NOMO-1 (cell line): ENCODE measurements at regions not wholly inside any gene's neighbourhood (a gene's known extent, or its start where the extent isn't known, plus 50 kb on each side); places are given as distances from the start of the nearest gene placed in this dataset.

Experiments used
- DNase-seq, 2 experiments: peaks; one replicate each; lab custom pipeline; 2025; ENCODE audit not compliant: unreplicated experiment in 2 of 2; lab: John Stamatoyannopoulos, UW

DNA sequence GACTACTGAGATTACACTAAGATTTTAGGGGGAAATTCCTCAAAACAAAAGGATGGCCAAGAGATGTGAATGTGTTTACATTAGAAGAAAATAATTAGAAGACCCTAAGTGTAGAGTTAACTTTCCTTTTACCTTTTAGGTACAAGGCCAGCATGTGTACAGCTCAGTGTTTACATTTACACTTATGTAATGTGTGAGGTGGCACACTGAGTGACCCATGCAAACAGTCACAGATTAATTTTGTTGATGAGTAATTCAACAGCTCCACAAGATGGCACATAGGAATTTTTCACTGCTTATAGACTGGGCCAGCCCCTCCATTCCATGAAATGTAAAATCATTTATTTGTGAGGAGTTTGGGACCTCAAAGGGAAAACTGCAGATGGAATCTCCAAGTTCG, 90.1 kb upstream of the SLC12A2 start:
- DNase-seq = no peak

DNA sequence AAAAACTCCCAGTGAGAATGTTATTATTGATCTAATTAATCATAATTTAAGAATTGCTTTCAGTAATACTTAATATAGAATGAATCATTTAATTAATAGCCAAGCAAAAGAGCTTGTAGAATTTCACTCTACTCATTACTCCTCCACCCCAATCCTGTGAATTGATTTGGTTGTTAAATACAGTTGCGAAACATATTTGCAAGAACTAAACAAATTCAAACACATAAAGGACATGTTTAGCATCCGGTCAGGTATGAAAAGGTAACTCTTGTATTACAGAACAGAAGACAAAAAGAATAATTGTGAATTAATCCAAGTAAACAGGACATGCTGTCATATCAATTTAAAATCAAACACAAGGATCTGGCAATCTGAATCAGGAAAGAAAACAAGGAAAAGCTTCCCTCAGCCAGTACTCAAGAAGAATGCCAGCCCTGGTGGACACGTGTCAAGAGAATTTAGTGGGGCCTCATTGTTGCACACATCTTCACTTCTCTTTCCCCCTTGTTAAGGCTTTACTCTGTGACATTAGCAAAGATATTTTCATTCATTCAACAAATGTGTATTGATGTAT, 89.4 kb upstream of the SLC12A2 start:
- DNase-seq = no peak

DNA sequence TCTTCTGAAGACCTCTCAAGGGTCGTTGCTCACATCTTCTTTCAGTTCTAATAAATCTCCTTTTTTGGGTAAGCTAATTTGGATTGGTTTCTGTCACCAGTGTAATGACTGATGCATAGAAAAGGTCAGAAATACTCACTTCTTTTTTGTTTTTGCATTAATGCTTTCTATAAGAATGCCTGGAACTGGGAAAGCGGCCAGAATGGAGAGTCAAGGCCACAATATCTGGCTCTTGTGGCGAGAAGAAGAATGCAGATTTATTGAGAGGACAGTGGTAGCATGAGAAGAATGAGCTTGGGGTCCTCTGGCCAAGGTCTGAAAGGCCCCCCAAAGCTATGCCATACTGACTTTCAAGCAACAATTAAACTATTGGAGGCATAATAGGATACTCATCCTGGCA, 88.0 kb upstream of the SLC12A2 start:
- DNase-seq = no peak

DNA sequence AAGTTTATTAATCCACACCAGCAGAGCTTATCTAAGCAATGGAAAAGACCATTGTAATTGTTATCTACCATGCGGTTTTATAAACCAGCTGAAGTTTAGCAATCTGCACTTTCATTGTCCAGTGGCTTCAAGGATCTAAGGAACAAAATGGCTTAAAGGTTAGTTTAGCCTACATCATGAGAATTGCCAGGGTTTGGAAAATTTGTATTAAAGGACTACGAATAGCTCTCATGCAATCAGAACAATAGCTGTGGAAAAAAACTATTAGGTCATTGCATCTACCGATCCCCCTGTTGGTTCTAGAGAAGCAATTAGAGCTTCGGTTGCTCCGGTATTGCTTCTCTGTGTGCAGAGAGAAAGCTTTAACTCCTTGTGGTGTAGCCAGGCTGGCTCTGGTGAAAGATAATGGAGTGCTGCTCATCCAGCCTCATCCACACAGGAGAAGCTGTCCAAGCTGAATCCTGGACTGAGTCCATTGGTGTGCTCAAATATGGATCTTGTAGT, 86.3 kb upstream of the SLC12A2 start:
- DNase-seq = no peak

DNA sequence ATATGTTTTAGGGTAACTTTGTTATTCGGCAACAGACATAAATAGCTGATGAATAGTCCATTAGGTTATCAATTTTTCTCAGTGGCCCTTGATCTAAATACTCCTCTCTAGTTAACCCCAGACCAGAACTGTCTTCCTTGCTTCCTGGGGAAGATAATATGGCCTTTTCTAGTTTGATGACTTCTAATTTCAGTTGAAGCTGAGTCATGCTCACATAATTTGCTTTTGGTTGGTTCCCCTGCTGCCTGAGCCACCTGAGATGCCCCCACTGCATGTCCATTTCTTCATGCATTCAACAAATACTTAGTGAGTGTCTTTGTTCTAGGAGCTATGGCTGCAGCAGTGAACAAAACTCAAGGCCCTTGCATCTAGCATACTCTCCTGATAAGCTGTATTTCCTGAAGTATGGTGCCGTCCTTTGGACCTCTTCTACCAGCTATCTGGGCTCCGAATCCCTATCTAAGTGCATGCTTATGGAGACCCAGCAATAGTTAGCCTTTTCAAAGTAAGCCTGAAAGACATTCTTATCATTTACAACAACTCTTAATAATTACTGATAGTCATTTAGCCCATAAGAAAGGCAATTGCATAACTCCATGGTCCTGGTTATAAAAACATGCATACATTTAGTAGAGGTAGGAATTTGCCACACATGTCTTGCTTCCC, 84.5 kb upstream of the SLC12A2 start:
- no peak for DNase-seq

DNA sequence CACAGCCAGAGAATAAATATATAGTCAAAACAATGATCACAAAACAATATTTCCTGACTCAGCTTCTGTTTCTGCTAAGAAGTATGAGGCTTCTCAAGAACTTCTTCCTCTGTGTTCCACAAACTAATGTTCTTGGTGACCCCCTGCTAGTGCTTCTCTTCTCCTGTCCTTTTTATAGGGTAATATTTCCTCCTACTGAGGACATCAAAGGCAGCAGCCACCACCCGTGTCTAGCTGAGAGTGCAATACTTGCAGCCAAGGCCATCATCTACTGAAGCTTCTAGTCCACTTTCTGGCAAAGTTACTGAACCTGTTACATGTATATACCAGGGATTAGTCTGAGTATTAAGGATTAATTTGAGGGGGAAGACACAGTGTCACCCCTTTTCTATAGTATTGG, 83.7 kb upstream of the SLC12A2 start:
- no peak for DNase-seq

DNA sequence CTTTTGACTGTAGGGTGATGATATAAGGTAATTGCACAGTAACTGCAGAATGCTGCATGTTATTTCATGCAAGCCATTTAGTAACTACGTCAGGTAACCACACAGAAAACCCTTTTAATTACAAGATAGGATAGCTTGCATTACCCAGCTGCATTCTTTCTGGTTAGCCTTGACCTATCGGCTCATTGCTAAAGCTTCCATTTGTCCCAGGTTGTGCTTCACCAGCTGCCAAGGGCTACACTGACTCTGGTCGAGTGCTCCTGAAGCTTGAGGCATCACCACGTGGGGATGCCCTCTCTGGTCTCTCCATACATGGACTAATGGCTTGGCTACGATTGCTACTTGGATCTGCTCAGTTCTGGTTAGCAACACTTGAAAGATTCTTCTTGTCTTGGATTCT, 81.1 kb upstream of the SLC12A2 start:
- no peak for DNase-seq

DNA sequence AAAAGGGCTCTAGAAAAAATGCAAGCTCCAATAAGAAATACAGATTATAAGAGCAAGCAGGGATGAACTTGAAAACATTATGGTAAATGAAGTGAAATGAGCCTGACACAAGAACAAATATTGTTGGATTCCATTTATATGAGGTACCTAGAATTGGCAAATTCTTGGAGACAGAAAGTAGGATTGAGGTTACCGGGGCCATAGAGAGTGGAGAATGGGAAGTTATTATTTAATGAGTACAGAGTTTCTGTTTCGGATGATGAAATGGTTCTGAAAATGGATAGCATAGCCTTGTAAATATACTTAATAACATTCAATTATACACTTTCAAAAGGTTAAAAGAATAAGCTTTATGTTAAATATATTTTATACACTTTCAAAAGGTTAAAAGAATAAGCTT, 75.6 kb upstream of the SLC12A2 start:
- DNase-seq = peak; percentile 13 to 38

DNA sequence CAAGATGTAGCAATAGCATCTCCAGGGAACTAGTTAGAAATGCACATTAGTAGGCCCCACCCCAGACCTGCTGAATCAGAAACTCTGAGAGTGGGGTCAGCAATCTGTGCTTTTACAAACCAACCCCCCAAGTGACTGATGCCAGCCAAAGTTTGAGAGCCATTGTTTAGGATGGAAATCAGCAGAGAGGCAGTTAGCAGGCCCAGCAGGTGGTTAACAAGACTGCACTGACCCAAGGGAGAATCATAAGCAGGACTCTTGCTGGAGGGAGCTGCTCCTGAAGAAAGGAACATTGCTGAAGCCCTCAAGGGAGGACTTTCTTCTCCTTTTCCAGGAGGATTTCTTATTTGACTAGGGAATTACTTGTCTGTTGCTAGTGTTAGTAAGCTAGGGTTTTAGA, 74.2 kb upstream of the SLC12A2 start:
- no peak for DNase-seq

DNA sequence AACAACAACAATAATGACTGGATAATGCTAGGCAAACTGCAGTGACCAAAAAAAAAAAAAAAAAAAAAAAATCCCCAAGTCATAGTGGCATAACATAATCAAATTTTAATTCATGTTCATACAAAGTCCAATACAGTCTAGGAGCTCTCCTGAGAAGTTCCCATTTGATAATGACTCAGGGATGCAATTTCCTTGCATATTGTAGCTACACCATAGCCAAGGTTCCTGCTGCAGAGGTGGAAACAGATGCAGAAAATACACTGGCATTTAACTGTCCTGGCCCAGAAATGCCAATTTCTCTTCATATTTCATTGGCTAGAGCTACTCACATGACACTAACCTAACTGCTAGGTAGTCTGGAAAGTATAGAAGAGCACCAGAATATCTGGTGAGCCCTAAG, 72.2 kb upstream of the SLC12A2 start:
- no peak for DNase-seq

DNA sequence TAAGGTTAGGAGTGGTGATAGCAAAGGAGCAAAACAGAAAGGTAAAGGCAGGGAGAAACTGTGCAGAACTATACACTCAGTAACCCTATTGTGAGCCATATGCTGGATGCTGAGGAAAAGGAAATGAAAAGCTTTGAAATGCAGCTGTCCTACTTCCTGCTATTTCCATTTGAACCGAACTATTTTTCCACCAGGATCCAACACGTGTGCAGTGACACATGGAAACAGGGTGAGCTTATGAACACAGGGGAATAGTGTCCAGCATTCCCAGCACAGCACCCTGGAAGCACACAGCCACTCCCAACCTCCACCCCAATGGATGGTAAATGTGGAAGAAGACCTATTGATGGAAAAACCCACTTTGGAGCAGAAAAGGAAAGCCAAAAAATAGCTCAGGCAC, 69.0 kb upstream of the SLC12A2 start:
- no peak for DNase-seq

DNA sequence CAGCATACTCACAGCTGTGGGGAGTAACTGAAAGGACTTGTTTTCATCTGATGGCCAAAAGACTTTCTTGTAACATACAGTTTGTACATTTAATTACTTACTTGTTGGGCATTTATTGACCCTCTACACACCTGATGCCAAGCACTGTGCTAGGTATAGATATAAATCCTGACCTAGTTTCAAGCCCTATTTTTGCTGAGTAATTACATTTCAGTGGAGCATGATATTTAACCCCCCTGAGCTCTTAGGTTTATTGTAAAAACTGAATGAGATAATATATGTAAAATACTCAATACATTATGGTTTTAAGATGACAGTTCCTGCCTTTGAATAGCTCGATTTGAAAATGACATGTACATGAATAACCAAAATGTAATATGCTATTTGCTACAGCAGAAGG, 68.1 kb upstream of the SLC12A2 start:
- no peak for DNase-seq

DNA sequence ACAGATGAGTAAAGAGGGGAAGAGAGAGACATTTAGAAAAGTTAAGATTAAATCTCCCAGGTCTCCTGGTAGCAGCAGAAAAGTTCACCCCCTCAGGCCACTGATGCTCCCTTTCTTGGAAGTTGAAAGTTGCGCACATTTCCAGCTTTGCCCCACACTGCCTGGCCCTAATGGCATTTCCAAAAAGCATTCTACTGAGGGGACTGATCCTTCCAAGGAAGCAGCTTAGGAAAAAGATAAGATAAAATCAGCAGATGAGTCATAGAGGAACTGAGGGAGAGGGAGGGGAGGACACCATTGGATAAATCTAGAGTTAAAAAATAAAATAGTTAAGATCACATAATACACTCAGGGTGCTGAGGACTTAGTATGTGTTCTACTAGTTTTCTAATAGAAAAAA, 67.6 kb upstream of the SLC12A2 start:
- DNase-seq = no peak

DNA sequence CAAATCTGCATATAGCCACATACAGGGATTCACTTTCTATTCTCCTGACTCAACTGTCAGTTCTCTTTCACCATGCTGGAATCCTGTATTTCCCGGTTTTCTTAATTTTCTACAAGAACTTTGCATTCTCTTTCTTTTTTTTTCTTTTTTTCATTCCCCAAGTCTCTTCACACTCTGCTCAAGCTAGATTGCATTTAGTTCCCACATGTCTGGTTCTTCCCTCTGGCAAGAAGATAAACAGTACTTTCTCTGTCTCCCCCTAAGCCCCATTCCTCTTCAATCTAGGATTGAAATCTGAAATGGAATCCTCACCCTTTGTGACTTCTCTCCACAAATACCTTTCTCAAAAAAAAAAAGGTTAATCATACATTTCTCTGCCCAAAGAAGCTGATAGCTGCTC, 64.2 kb upstream of the SLC12A2 start:
- DNase-seq = no peak

DNA sequence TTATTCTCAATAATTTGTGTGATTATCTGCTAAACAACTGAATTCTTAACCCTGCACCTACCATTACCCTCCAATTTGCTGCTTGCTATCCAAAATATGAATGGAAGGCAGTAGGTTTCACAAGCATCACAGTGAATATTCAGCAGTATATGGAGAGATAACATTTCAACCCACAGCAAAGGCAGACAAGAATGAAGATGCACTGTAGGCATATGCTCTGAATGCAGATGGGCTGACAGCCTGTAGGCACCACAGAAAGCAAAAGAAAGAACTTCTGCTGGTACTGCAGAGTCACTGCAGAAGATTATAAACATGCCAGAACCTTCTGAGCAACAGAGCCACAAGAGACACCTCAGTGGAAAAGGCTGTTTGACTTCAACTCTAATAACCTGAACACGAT, 63.6 kb upstream of the SLC12A2 start:
- DNase-seq = no peak

DNA sequence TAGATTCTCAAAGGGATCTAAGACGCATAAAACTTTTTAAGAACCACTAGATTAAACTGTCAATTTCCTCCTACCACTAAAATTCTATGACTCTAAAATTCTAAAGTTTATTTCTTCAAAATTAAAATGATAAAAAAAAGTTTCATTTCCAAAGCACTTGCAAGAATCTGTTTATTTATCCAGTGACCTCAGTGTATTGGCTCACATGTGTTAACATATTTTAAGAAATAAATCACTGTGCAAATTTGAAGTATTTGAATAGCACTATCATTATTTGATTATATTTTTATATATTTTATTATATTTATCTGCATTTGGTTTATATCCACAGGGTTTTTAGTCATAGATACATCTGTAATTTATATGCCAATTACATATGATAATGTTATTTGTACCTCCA, 62.2 kb upstream of the SLC12A2 start:
- no peak for DNase-seq
